A673 (cell line): ENCODE measurements at regions not wholly inside any gene's neighbourhood (a gene's known extent, or its start where the extent isn't known, plus 50 kb on each side); places are given as distances from the start of the nearest gene placed in this dataset.

Experiments used
- BruUV-seq: library from RNA; stranded (reverse); fragments of 400-500 nt; replicated peaks from 2 replicates; lab custom pipeline; 2021; lab: Mats Ljungman, UMichigan
- CTCF ChIA-PET: fragments of 300-600 bp; sonication (Branson Sonifier 250); formaldehyde crosslinking; loops from one replicate; lab custom pipeline; 2022; ENCODE audit warnings: antibody characterized with exemption; lab: Charles Lee
- POLR2A ChIA-PET: fragments of 300-600 bp; sonication (Branson Sonifier 250); formaldehyde crosslinking; loops from one replicate; lab custom pipeline; 2022; ENCODE audit warnings: antibody characterized with exemption; ENCODE audit not compliant: low non-redundant PET; lab: Charles Lee
- DNase-seq: peaks from one replicate; pipeline ENCODE4 v3.0.0-alpha.2; 2015; ENCODE audit warnings: low spot score
- H3K27ac ChIP-seq: fragments of 200-600 bp; sonication (generic); 2 replicates; pipeline ENCODE4 v1.5.1; 2016; ENCODE audit warnings: mixed run types, low read depth, mild to moderate bottlenecking, mixed read lengths, antibody characterized with exemption, low read length; ENCODE audit not compliant: poor library complexity, severe bottlenecking
- H3K27me3 ChIP-seq: fragments of 200-600 bp; sonication (generic); replicated peaks from 2 replicates; pipeline ENCODE4 v1.6.1; 2017; ENCODE audit warnings: mixed run types, low read depth, mild to moderate bottlenecking, mixed read lengths, antibody characterized with exemption, low read length; ENCODE audit not compliant: insufficient read depth, poor library complexity
- H3K36me3 ChIP-seq: fragments of 200-600 bp; sonication (generic); 2 replicates; pipeline ENCODE4 v1.6.1; 2016; ENCODE audit warnings: mixed run types, mild to moderate bottlenecking, mixed read lengths, antibody characterized with exemption, low read length; ENCODE audit not compliant: insufficient read depth, poor library complexity, severe bottlenecking
- H3K4me1 ChIP-seq: fragments of 200-600 bp; sonication (generic); 2 replicates; pipeline ENCODE4 v1.6.1; 2017; ENCODE audit warnings: mixed run types, mild to moderate bottlenecking, mixed read lengths, antibody characterized with exemption, low read length; ENCODE audit not compliant: insufficient read depth, poor library complexity, severe bottlenecking
- H3K4me3 ChIP-seq: fragments of 200-600 bp; sonication (generic); 2 replicates; pipeline ENCODE4 v1.5.1; 2016; ENCODE audit warnings: low read depth, mixed run types, mild to moderate bottlenecking, mixed read lengths, low read length; ENCODE audit not compliant: poor library complexity, severe bottlenecking
- H3K9me3 ChIP-seq: fragments of 200-600 bp; sonication (generic); 2 replicates; pipeline ENCODE4 v1.6.1; 2016; ENCODE audit warnings: mixed run types, low read depth, mild to moderate bottlenecking, mixed read lengths, antibody characterized with exemption, low read length; ENCODE audit not compliant: poor library complexity, severe bottlenecking
- CTCF ChIP-seq: fragments of 300-800, 200-600 bp; sonication (generic); conservative IDR thresholded peaks from 2 replicates; pipeline ENCODE4 v1.5.1; 2017; ENCODE audit warnings: low read depth, mild to moderate bottlenecking, antibody characterized with exemption, low read length, moderate library complexity, mixed read lengths
- EZH2 ChIP-seq: fragments of 200-600 bp; sonication (generic); IDR thresholded peaks from 2 replicates; pipeline ENCODE4 v1.6.1; 2017; ENCODE audit warnings: borderline replicate concordance, low read depth, mild to moderate bottlenecking, mixed read lengths, antibody characterized with exemption, low read length; ENCODE audit not compliant: poor library complexity, severe bottlenecking
- intact Hi-C: fragments of 100-400 bp; cut with micrococcal nuclease; formaldehyde crosslinking; loops from one replicate; pipeline ENCODE4 v1.10.0; 2022; ENCODE audit not compliant: unreplicated experiment

GRCh38 chr20:23149623-23150279 is 63.6 kb upstream of the CD93 start:
- no peaks in the 10 kb centered on the region for H3K9me3 ChIP-seq
- CTCF ChIA-PET, result no interaction called here
- DNase-seq, result no peak
- TF ChIP-seq EZH2, result no peak
- TF ChIP-seq CTCF, result no peak
- POLR2A ChIA-PET, result no interaction called here
- no peaks in the 10 kb centered on the region for H3K4me1 ChIP-seq
- no peaks in the 10 kb centered on the region for H3K36me3 ChIP-seq
- H3K4me3 ChIP-seq, result no peak overlapping the region
- no peak overlapping the region for H3K27ac ChIP-seq
- H3K27me3 ChIP-seq, result no peaks in the 10 kb centered on the region
- intact Hi-C loops, result no loop called here
- BruUV-seq, result no TSS peak

GRCh38 chr20:23148731-23149570 is 62.8 kb upstream of the CD93 start:
- H3K4me1 ChIP-seq, result no peaks in the 10 kb centered on the region
- POLR2A ChIA-PET, result no interaction called here
- no peak for DNase-seq
- no peak overlapping the region for H3K4me3 ChIP-seq
- H3K9me3 ChIP-seq, result no peaks in the 10 kb centered on the region
- H3K27me3 ChIP-seq, result no peaks in the 10 kb centered on the region
- CTCF ChIA-PET, result no interaction called here
- no TSS peak for BruUV-seq
- intact Hi-C loops, result no loop called here
- no peaks in the 10 kb centered on the region for H3K36me3 ChIP-seq
- no peak overlapping the region for H3K27ac ChIP-seq
- no peak for TF ChIP-seq CTCF
- TF ChIP-seq EZH2, result no peak

GRCh38 chr20:23147964-23148730 is 62.0 kb upstream of the CD93 start:
- H3K27ac ChIP-seq, result no peak overlapping the region
- no peaks in the 10 kb centered on the region for H3K36me3 ChIP-seq
- TF ChIP-seq EZH2 (no peak), CTCF (no peak)
- DNase-seq, result peak; percentile 53
- no TSS peak for BruUV-seq
- no peaks in the 10 kb centered on the region for H3K9me3 ChIP-seq
- intact Hi-C loops, result no loop called here
- no peaks in the 10 kb centered on the region for H3K27me3 ChIP-seq
- H3K4me1 ChIP-seq, result peaks cover 3% of the 10 kb centered on the region
- ChIA-PET CTCF (no interaction called here), POLR2A (no interaction called here)
- H3K4me3 ChIP-seq, result no peak overlapping the region
